Right atrium auricular region (tissue), 2 donors: ENCODE measurements at regions not wholly inside any gene's neighbourhood (a gene's known extent, or its start where the extent isn't known, plus 50 kb on each side); places are given as distances from the start of the nearest gene placed in this dataset.
"Not testable (repeated sequence)": the region's sequence is repeated elsewhere in the genome, so short reads cannot be mapped to it uniquely, and the experiment has no call there.

Source experiments
- DNase-seq: peaks from one replicate; pipeline ENCODE4 v3.0.0-alpha.2; 2019; ENCODE audit warnings: low spot score
- H3K27ac ChIP-seq, 2 donors: fragments of 200-600 bp; sonication (generic); 1 replicate in 1 of 2; 2 replicates in 1 of 2; pipeline ENCODE4 v1.5.1; 2016 to 2019
- H3K27me3 ChIP-seq, 2 donors: fragments of 200-600 bp; sonication (generic); one replicate each; pipeline versions ENCODE4 v1.5.1 to v1.6.0; 2017 to 2019
- H3K36me3 ChIP-seq: fragments of 200-600 bp; sonication (generic); one replicate; pipeline ENCODE4 v1.5.1; 2016
- H3K4me1 ChIP-seq, 2 donors: fragments of 200-600 bp; sonication (generic); one replicate each; pipeline versions ENCODE4 v1.5.1 to v1.6.0; 2017 to 2019
- H3K4me3 ChIP-seq, 2 donors: fragments of 200-600 bp; sonication (generic); 1 replicate in 1 of 2; 2 replicates in 1 of 2; pipeline ENCODE4 v1.5.1; 2017 to 2019; ENCODE audit warnings: mild to moderate bottlenecking in 1 of 2, moderate library complexity in 1 of 2
- H3K9me3 ChIP-seq, 2 donors: fragments of 200-600 bp; sonication (generic); one replicate each; pipeline ENCODE4 v1.5.1; 2019
- CTCF ChIP-seq, 2 donors: fragments of 200-600 bp; sonication (generic); IDR thresholded peaks; one replicate each; pipeline ENCODE4 v1.5.1; 2019; ENCODE audit warnings: antibody characterized with exemption in 2 of 2

- DNase-seq: no peak
- Histone ChIP-seq H3K27me3 (no peaks in the 10 kb centered on the region), H3K4me3 (no peak overlapping the region), H3K9me3 (peaks cover 0 to 19% of the 10 kb centered on the region in 2 donors), H3K36me3 (no peaks in the 10 kb centered on the region), H3K4me1 (no peaks in the 10 kb centered on the region), H3K27ac (no peak overlapping the region)
- no peak for TF ChIP-seq CTCF (IDR thresholded peaks at IDR 0.05)
These were observed 91.9 kb upstream of the CEP78 start for GRCh38 chr9:78144008-78144381.

GRCh38 chr9:78143281-78144007 lies 92.4 kb upstream of the CEP78 start:
- Histone ChIP-seq H3K9me3 (peaks cover 0 to 19% of the 10 kb centered on the region in 2 donors), H3K27ac (no peak overlapping the region), H3K4me3 (no peak overlapping the region), H3K4me1 (no peaks in the 10 kb centered on the region), H3K27me3 (no peaks in the 10 kb centered on the region), H3K36me3 (no peaks in the 10 kb centered on the region)
- TF ChIP-seq CTCF (IDR thresholded peaks at IDR 0.05): no peak
- DNase-seq: no peak

GRCh38 chr9:78142264-78142663 lies 93.6 kb upstream of the CEP78 start:
- H3K9me3 ChIP-seq: peaks cover 0 to 19% of the 10 kb centered on the region in 2 donors
- H3K4me1 ChIP-seq, H3K27ac ChIP-seq, H3K27me3 ChIP-seq, H3K4me3 ChIP-seq, H3K36me3 ChIP-seq, DNase-seq: not testable (repeated sequence)

- no peak overlapping the region for H3K27ac ChIP-seq
- no peak for DNase-seq
These were observed 102.1 kb upstream of the CEP78 start for GRCh38 chr9:78133751-78134150.

GRCh38 chr9:78132701-78133058 lies 101.1 kb upstream of the GNAQ start:
- H3K36me3 ChIP-seq: no peaks in the 10 kb centered on the region
- H3K4me3 ChIP-seq: no peak overlapping the region
- H3K9me3 ChIP-seq: no peaks in the 10 kb centered on the region
- H3K27me3 ChIP-seq: no peaks in the 10 kb centered on the region
- no peak for DNase-seq
- H3K4me1 ChIP-seq: peaks cover 0 to 3% of the 10 kb centered on the region in 2 donors
- no peak overlapping the region for H3K27ac ChIP-seq
- no peak for TF ChIP-seq CTCF (IDR thresholded peaks at IDR 0.05)

More at GRCh38 chr9:78133751-78134150, 102.1 kb upstream of the CEP78 start:
- Histone ChIP-seq H3K4me1 (peaks cover 0 to 3% of the 10 kb centered on the region in 2 donors), H3K4me3 (no peak overlapping the region), H3K27me3 (no peaks in the 10 kb centered on the region), H3K9me3 (no peaks in the 10 kb centered on the region), H3K36me3 (no peaks in the 10 kb centered on the region)
- no peak for TF ChIP-seq CTCF (IDR thresholded peaks at IDR 0.05)

GRCh38 chr9:78131969-78132700 lies 100.5 kb upstream of the GNAQ start:
- no peaks in the 10 kb centered on the region for H3K27me3 ChIP-seq
- no peaks in the 10 kb centered on the region for H3K36me3 ChIP-seq
- peaks cover 0 to 3% of the 10 kb centered on the region in 2 donors for H3K4me1 ChIP-seq
- DNase-seq: no peak
- H3K4me3 ChIP-seq: no peak overlapping the region
- no peaks in the 10 kb centered on the region for H3K9me3 ChIP-seq
- no peak overlapping the region for H3K27ac ChIP-seq
- no peak for TF ChIP-seq CTCF (IDR thresholded peaks at IDR 0.05)
